HepG2 (cell line): ENCODE measurements at regions not wholly inside any gene's neighbourhood (a gene's known extent, or its start where the extent isn't known, plus 50 kb on each side); places are given as distances from the start of the nearest gene placed in this dataset.

Experiments
- ATAC-seq: fragments of 200-7000 bp; cut with Tn5 transposase; 3 replicates; pipeline ENCODE4 v1.9.1; 2020; ENCODE audit warnings: mild to moderate bottlenecking, moderate library complexity
- BruUV-seq: library from RNA; stranded (reverse); fragments of 400-500 nt; replicated peaks from 2 replicates; lab custom pipeline; 2021; lab: Mats Ljungman, UMichigan
- CTCF ChIA-PET: fragments of 300-600 bp; formaldehyde crosslinking; extraction: SDS; loops from one replicate; lab custom pipeline; 2021; ENCODE audit warnings: low total read pairs, inconsistent platforms, low intra/inter-chr PET ratio; lab: Yijun Ruan, JAX
- POLR2A ChIA-PET: fragments of 350-600 bp; sonication (Branson Sonifier 250); formaldehyde crosslinking; loops from one replicate; lab custom pipeline; 2020; ENCODE audit warnings: antibody characterized with exemption, inconsistent platforms; lab: Yijun Ruan, JAX
- DNase-seq: peaks from one replicate; pipeline ENCODE4 v3.0.0-alpha.2; 2015; ENCODE audit warnings: low spot score
- FAIRE-seq: peaks from 3 replicates; lab custom pipeline; 2011; peaks lifted over from hg19 to GRCh38; lab: Jason Lieb, UNC
- H2AFZ ChIP-seq: one replicate; pipeline ENCODE4 v1.6.1; 2011; ENCODE audit warnings: low read length, inconsistent platforms
- H3K27ac ChIP-seq: fragments of 300-600 bp; 3 replicates; pipeline ENCODE4 v1.8.0; 2011; ENCODE audit warnings: mixed run types, mild to moderate bottlenecking, mixed read lengths, low read length, inconsistent platforms; ENCODE audit not compliant: insufficient read depth; ENCODE audit errors: extremely low read length
- H3K27me3 ChIP-seq, 2 experiments: fragments of 200-600 bp in 1 of 2; 2 replicates in 1 of 2; 3 replicates in 1 of 2; pipeline versions ENCODE4 v1.6.0 to v1.8.0; 2011; ENCODE audit warnings: low read length in 2 of 2, mild to moderate bottlenecking in 2 of 2, moderate library complexity in 2 of 2, inconsistent platforms in 1 of 2; ENCODE audit not compliant: insufficient read depth in 2 of 2, control insufficient read depth in 1 of 2
- H3K36me3 ChIP-seq, 2 experiments: fragments of 200-600 bp in 1 of 2; replicated peaks in 1 of 2; 2 replicates in 1 of 2; 3 replicates in 1 of 2; pipeline versions ENCODE4 v1.5.1 to v1.8.0; 2011; ENCODE audit warnings: low read length in 2 of 2, inconsistent platforms in 1 of 2; ENCODE audit not compliant: insufficient read depth in 2 of 2, control insufficient read depth in 1 of 2
- H3K4me1 ChIP-seq: 2 replicates; pipeline ENCODE4 v1.5.1; 2012; ENCODE audit warnings: low read length, inconsistent platforms; ENCODE audit not compliant: insufficient read depth
- H3K4me2 ChIP-seq: 2 replicates; pipeline ENCODE4 v1.6.0; 2011; ENCODE audit warnings: low read depth, low read length, inconsistent platforms
- H3K4me3 ChIP-seq, 3 experiments: fragments of 200-600 bp in 1 of 3; sonication (generic), shearing (Covaris generic) in 1 of 3; replicated peaks in 1 of 3; 2 replicates each; pipeline ENCODE4 v1.5.1; 2011 to 2016; ENCODE audit warnings: low read length in 3 of 3, inconsistent platforms in 2 of 3, low read depth in 2 of 3, mild to moderate bottlenecking in 2 of 3, control low read depth in 1 of 3, mixed read lengths in 1 of 3; ENCODE audit not compliant: insufficient read depth in 1 of 3
- H3K79me2 ChIP-seq: one replicate; pipeline ENCODE4 v1.6.1; 2011; ENCODE audit warnings: low read length, inconsistent platforms; ENCODE audit not compliant: insufficient read depth
- H3K9ac ChIP-seq: 2 replicates; pipeline ENCODE4 v1.6.0; 2011; ENCODE audit warnings: mild to moderate bottlenecking, low read depth, low read length, inconsistent platforms; ENCODE audit not compliant: insufficient read depth
- H3K9me3 ChIP-seq: 2 replicates; pipeline ENCODE4 v1.5.1; 2012; ENCODE audit warnings: mild to moderate bottlenecking, low read length
- H4K20me1 ChIP-seq: 2 replicates; pipeline ENCODE4 v1.6.0; 2011; ENCODE audit warnings: inconsistent platforms, mild to moderate bottlenecking, low read length, moderate library complexity; ENCODE audit not compliant: insufficient read depth
- HMGA1 ChIP-seq: sonication (generic); formaldehyde crosslinking; conservative IDR thresholded peaks from 2 replicates; pipeline ENCODE4 v1.4.0; 2020; ENCODE audit warnings: missing genetic modification reagents
- HOMEZ ChIP-seq: IDR thresholded peaks from 2 replicates; pipeline ENCODE4 v1.6.1; 2016; ENCODE audit warnings: low read depth
- KAT2B ChIP-seq: fragments of 150-350 bp; IDR thresholded peaks from 2 replicates; pipeline ENCODE4 v1.6.1; 2014; ENCODE audit warnings: low read depth, low read length, borderline replicate concordance
- KAT8 ChIP-seq: IDR thresholded peaks from 2 replicates; pipeline ENCODE4 v1.6.1; 2016; ENCODE audit warnings: missing genetic modification reagents, missing compliant biosample characterization
- MNT ChIP-seq: fragments of 450-650 bp; IDR thresholded peaks from 2 replicates; pipeline ENCODE4 v1.6.1; 2016
- NFE2L1 ChIP-seq: sonication (generic); formaldehyde crosslinking; IDR thresholded peaks from 2 replicates; pipeline ENCODE4 v1.4.0; 2020; ENCODE audit warnings: missing genetic modification reagents, mild to moderate bottlenecking, borderline replicate concordance
- POLR2A ChIP-seq, 2 experiments: IDR thresholded peaks; 2 replicates each; pipeline ENCODE4 v1.6.1; 2011; ENCODE audit warnings: low read depth in 2 of 2, low read length in 2 of 2, mild to moderate bottlenecking in 1 of 2, moderate library complexity in 1 of 2; ENCODE audit not compliant: insufficient read depth in 1 of 2
- SRSF4 ChIP-seq: fragments of 200-400 bp; formaldehyde crosslinking; IDR thresholded peaks from one replicate; pipeline ENCODE4 v1.6.1; 2018; ENCODE audit warnings: mild to moderate bottlenecking, low read depth, low read length, moderate library complexity; ENCODE audit not compliant: poor library complexity, severe bottlenecking
- ZNF24 ChIP-seq: fragments of 450-650 bp; IDR thresholded peaks from 2 replicates; pipeline ENCODE4 v1.6.1; 2017; ENCODE audit warnings: antibody characterized with exemption, mild to moderate bottlenecking
- ZNF253 ChIP-seq: sonication (generic); formaldehyde crosslinking; IDR thresholded peaks from 2 replicates; pipeline ENCODE4 v1.8.0; 2022; ENCODE audit warnings: mild to moderate bottlenecking, missing genetic modification reagents, borderline replicate concordance
- ZNF615 ChIP-seq: sonication (generic); formaldehyde crosslinking; IDR thresholded peaks from 2 replicates; pipeline ENCODE4 v1.5.0; 2020; ENCODE audit warnings: mild to moderate bottlenecking, missing genetic modification reagents, borderline replicate concordance
- ZNF660 ChIP-seq: sonication (generic); formaldehyde crosslinking; IDR thresholded peaks from 2 replicates; pipeline ENCODE4 v1.5.1; 2020; ENCODE audit warnings: mild to moderate bottlenecking, low read depth, missing genetic modification reagents, borderline replicate concordance
- ZSCAN21 ChIP-seq: sonication (generic); formaldehyde crosslinking; IDR thresholded peaks from 2 replicates; pipeline ENCODE4 v1.8.0; 2022; ENCODE audit warnings: mild to moderate bottlenecking, missing genetic modification reagents, moderate library complexity, borderline replicate concordance
- ZSCAN25 ChIP-seq: sonication (generic); formaldehyde crosslinking; IDR thresholded peaks from 2 replicates; pipeline ENCODE4 v1.8.0; 2022; ENCODE audit warnings: mild to moderate bottlenecking, missing genetic modification reagents
- WGBS: methylation state at CpG from one replicate; pipeline ENCODE4 v1.1.6; 2017; ENCODE audit warnings: low lambda C conversion rate; 5-methylcytosine and 5-hydroxymethylcytosine counted together
- in situ Hi-C: cut with HindIII; loops from 2 replicates; pipeline ENCODE4 v1.10.0; 2017; ENCODE audit warnings: low pct_unique_long_range_greater_than_20kb; ENCODE audit not compliant: extremely low pct_ligation_motif_present
- intact Hi-C: fragments of 100-400 bp; cut with micrococcal nuclease; formaldehyde crosslinking; loops from one replicate; pipeline ENCODE4 v1.10.0; 2022; ENCODE audit not compliant: unreplicated experiment
- TF ChIP-seq, protein P1 (sequence below): IDR thresholded peaks from 2 replicates; pipeline ENCODE4 v1.6.1; 2016; ENCODE audit warnings: missing compliant biosample characterization, missing genetic modification reagents, borderline replicate concordance

- Histone ChIP-seq H3K4me3 (no peak overlapping the region), H4K20me1 (no peaks in the 10 kb centered on the region), H3K9me3 (peaks cover 82% of the 10 kb centered on the region), H3K79me2 (no peaks in the 10 kb centered on the region), H3K27me3 (no peaks in the 10 kb centered on the region), H3K9ac (no peak overlapping the region), H2AFZ (no peak overlapping the region), H3K4me2 (no peak overlapping the region), H3K36me3 (no peaks in the 10 kb centered on the region), H3K4me1 (no peaks in the 10 kb centered on the region), H3K27ac (no peak overlapping the region)
- DNase-seq (no peak), FAIRE-seq (no peak), ATAC-seq (no peak)
- in situ Hi-C loops, result no loop called here
- WGBS, result 6% methylated on average over 1 of the region's 1 CpG
- intact Hi-C loops, result no loop called here
- BruUV-seq, result no TSS peak
- ChIA-PET POLR2A (no interaction called here), CTCF (no interaction called here)
- TF ChIP-seq POLR2A (IDR thresholded peaks at IDR 0.05; ENCODE audit: insufficient read depth in 1 of 2, low read depth in 2 of 2, low read length in 2 of 2) (no peak), KAT8 (CRISPR knock-in tag) (no peak), KAT2B (no peak), ZNF253 (CRISPR knock-in tag) (no peak), ZSCAN25 (CRISPR knock-in tag) (no peak), NFE2L1 (CRISPR knock-in tag) (no peak), ZNF24 (no peak), HOMEZ (CRISPR knock-in tag) (no peak), MNT (no peak), SRSF4 (no peak), ZNF660 (CRISPR knock-in tag) (no peak), ZNF615 (CRISPR knock-in tag) (no peak), HMGA1 (CRISPR knock-in tag) (no peak), ZSCAN21 (CRISPR knock-in tag) (no peak)
- TF ChIP-seq, protein P1, sequence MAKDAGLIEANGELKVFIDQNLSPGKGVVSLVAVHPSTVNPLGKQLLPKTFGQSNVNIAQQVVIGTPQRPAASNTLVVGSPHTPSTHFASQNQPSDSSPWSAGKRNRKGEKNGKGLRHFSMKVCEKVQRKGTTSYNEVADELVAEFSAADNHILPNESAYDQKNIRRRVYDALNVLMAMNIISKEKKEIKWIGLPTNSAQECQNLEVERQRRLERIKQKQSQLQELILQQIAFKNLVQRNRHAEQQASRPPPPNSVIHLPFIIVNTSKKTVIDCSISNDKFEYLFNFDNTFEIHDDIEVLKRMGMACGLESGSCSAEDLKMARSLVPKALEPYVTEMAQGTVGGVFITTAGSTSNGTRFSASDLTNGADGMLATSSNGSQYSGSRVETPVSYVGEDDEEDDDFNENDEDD, result no peak
These were observed 970.0 kb upstream of the POT1 start for GRCh38 chr7:125899577-125899976.
